ENCODE measurements at regions not wholly inside any gene's neighbourhood (a gene's known extent, or its start where the extent isn't known, plus 50 kb on each side); places are given as distances from the start of the nearest gene placed in this dataset.

DNA sequence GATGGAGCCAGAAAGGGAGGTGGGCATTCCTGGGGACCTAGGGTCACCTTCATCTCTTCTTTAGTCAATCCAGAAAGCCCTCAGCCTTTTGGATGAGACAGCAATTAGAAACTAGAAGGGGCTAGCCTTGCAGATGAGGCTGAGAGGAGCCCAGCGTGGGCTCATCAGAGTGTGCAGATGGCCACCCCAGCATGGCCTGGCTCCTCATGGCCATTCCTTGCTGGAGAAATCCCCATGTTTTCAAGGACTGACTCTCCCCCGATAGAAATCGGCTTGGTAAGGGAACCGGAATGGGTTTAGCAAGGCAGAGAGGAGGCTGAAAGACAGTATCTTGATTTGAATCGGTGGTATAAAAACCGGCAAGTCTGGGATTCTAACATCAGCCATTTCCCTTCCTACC, 274.6 kb downstream of the BUD13 start:
- TF ChIP-seq FOXA2 (IDR thresholded peaks at IDR 0.05) (no peak), REST (IDR thresholded peaks at IDR 0.05) (no peak), RXRA (IDR thresholded peaks at IDR 0.05) (no peak), ATF3 (IDR thresholded peaks at IDR 0.05) (no peak), HNF4G (IDR thresholded peaks at IDR 0.05) (no peak), FOXA1 (IDR thresholded peaks at IDR 0.05) (no peak)
- TF ChIP-seq, protein P1, sequence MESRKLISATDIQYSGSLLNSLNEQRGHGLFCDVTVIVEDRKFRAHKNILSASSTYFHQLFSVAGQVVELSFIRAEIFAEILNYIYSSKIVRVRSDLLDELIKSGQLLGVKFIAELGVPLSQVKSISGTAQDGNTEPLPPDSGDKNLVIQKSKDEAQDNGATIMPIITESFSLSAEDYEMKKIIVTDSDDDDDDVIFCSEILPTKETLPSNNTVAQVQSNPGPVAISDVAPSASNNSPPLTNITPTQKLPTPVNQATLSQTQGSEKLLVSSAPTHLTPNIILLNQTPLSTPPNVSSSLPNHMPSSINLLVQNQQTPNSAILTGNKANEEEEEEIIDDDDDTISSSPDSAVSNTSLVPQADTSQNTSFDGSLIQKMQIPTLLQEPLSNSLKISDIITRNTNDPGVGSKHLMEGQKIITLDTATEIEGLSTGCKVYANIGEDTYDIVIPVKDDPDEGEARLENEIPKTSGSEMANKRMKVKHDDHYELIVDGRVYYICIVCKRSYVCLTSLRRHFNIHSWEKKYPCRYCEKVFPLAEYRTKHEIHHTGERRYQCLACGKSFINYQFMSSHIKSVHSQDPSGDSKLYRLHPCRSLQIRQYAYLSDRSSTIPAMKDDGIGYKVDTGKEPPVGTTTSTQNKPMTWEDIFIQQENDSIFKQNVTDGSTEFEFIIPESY (IDR thresholded peaks at IDR 0.05) = no peak
- H3K9me3 ChIP-seq (ENCODE audit: control insufficient read depth in 4 of 4, low read length in 3 of 4) = no peaks in the 10 kb centered on the region
- no peak overlapping the region for H3K4me3 ChIP-seq (ENCODE audit: low read depth in 1 of 3, low read length in 3 of 3)
- H3K27ac ChIP-seq (ENCODE audit: low read depth in 1 of 2, low read length in 2 of 2) = no peak overlapping the region
- H3K4me1 ChIP-seq (ENCODE audit: control insufficient read depth in 4 of 4, insufficient read depth in 4 of 4, low read length in 3 of 4) = no peaks in the 10 kb centered on the region
- peaks cover 0 to 5% (median 1%) of the 10 kb centered on the region in 4 donors for H3K27me3 ChIP-seq (ENCODE audit: control insufficient read depth in 4 of 4, insufficient read depth in 4 of 4, low read length in 3 of 4)
- no peak overlapping the region for H3K9ac ChIP-seq (ENCODE audit: low read depth in 1 of 2, low read length in 2 of 2)
- WGBS = 85% methylated on average over 6 of the region's 6 CpGs
- H3K36me3 ChIP-seq (ENCODE audit: control insufficient read depth in 4 of 4, insufficient read depth in 3 of 4, low read depth in 1 of 4, low read length in 3 of 4) = no peaks in the 10 kb centered on the region
- DNase-seq (ENCODE audit: low spot score) = no peak

DNA sequence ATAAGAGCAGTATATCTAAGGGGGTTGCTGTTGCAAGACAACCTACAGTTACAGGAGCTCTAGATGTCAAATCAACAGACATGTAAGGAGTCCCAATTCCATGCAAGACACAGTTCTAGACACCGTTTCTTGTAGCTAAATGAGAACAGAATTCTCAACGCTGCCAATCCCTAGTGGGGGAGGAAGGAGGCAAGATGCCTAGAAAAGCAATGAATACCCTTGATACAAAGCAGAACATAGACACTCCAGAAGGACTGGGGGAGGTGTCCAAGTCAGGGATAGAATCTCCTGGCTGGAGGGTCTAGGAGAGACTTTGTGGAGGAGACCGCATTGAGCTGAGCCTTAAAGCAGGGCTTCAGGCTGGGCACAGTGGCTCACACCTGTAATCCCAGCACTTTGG, 280.2 kb downstream of the BUD13 start:
- no peak for DNase-seq (ENCODE audit: low spot score)
- H3K9me3 ChIP-seq (ENCODE audit: control insufficient read depth in 4 of 4, low read length in 3 of 4) = no peaks in the 10 kb centered on the region
- H3K4me1 ChIP-seq (ENCODE audit: control insufficient read depth in 4 of 4, insufficient read depth in 4 of 4, low read length in 3 of 4) = no peaks in the 10 kb centered on the region
- H3K27ac ChIP-seq (ENCODE audit: low read depth in 1 of 2, low read length in 2 of 2) = no peak overlapping the region
- WGBS = 90% methylated on average over 3 of the region's 3 CpGs
- no peaks in the 10 kb centered on the region for H3K36me3 ChIP-seq (ENCODE audit: control insufficient read depth in 4 of 4, insufficient read depth in 3 of 4, low read depth in 1 of 4, low read length in 3 of 4)
- no peak overlapping the region for H3K4me3 ChIP-seq (ENCODE audit: low read depth in 1 of 3, low read length in 3 of 3)
- no peak overlapping the region for H3K9ac ChIP-seq (ENCODE audit: low read depth in 1 of 2, low read length in 2 of 2)
- TF ChIP-seq FOXA1 (IDR thresholded peaks at IDR 0.05) = no peak
- no peak for TF ChIP-seq HNF4A (conservative IDR thresholded peaks at IDR 0.05)
- no peak for TF ChIP-seq TAF1 (conservative IDR thresholded peaks at IDR 0.05)
- no peak for TF ChIP-seq RAD21 (IDR thresholded peaks at IDR 0.05)
- TF ChIP-seq RXRA (IDR thresholded peaks at IDR 0.05) = no peak
- no peak for TF ChIP-seq ATF3 (IDR thresholded peaks at IDR 0.05)
- no peak for TF ChIP-seq GABPA (IDR thresholded peaks at IDR 0.05 in 1 of 2, conservative IDR thresholded peaks at IDR 0.05 in 1 of 2)
- TF ChIP-seq REST (IDR thresholded peaks at IDR 0.05) = no peak
- TF ChIP-seq SP1 (IDR thresholded peaks at IDR 0.05) = no peak
- no peak for TF ChIP-seq HNF4G (IDR thresholded peaks at IDR 0.05)
- TF ChIP-seq, protein P2, sequence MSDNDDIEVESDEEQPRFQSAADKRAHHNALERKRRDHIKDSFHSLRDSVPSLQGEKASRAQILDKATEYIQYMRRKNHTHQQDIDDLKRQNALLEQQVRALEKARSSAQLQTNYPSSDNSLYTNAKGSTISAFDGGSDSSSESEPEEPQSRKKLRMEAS (IDR thresholded peaks at IDR 0.05) = no peak
- no peak for TF ChIP-seq JUND (IDR thresholded peaks at IDR 0.05)
- no peak for TF ChIP-seq CTCF (IDR thresholded peaks at IDR 0.05; ENCODE audit: low read depth, low read length, missing input control)
- TF ChIP-seq EGR1 (IDR thresholded peaks at IDR 0.05; ENCODE audit: low read depth in 2 of 2) = no peak
- H3K27me3 ChIP-seq (ENCODE audit: control insufficient read depth in 4 of 4, insufficient read depth in 4 of 4, low read length in 3 of 4) = peaks cover 0 to 2% (median 0%) of the 10 kb centered on the region in 4 donors
